ENCODE measurements at regions not wholly inside any gene's neighbourhood (a gene's known extent, or its start where the extent isn't known, plus 50 kb on each side); places are given as distances from the start of the nearest gene placed in this dataset.

GRCh38 chr6:53411451-53411850 lies 62.7 kb upstream of the ELOVL5 start:
- H3K4me3 Mint-ChIP-seq (ENCODE audit: unreplicated experiment), result no peak overlapping the region
- no peak for DNase-seq (ENCODE audit: low spot score)
- H3K36me3 Mint-ChIP-seq (ENCODE audit: low read depth, unreplicated experiment), result no peaks in the 10 kb centered on the region
- no peaks in the 10 kb centered on the region for H3K4me1 Mint-ChIP-seq (ENCODE audit: unreplicated experiment)
- H3K27me3 Mint-ChIP-seq (ENCODE audit: unreplicated experiment), result no peaks in the 10 kb centered on the region
- no peaks in the 10 kb centered on the region for H3K9me3 Mint-ChIP-seq (ENCODE audit: unreplicated experiment)
- no peak overlapping the region for H3K27ac Mint-ChIP-seq (ENCODE audit: unreplicated experiment)
- TF ChIP-seq CTCF (IDR thresholded peaks at IDR 0.05; ENCODE audit: unreplicated experiment), result no peak

GRCh38 chr6:53410508-53411258 lies 61.9 kb upstream of the ELOVL5 start:
- Mint-ChIP-seq H3K27me3 (ENCODE audit: unreplicated experiment) (no peaks in the 10 kb centered on the region), H3K9me3 (ENCODE audit: unreplicated experiment) (no peaks in the 10 kb centered on the region), H3K36me3 (ENCODE audit: low read depth, unreplicated experiment) (no peaks in the 10 kb centered on the region), H3K27ac (ENCODE audit: unreplicated experiment) (no peak overlapping the region), H3K4me3 (ENCODE audit: unreplicated experiment) (no peak overlapping the region), H3K4me1 (ENCODE audit: unreplicated experiment) (no peaks in the 10 kb centered on the region)
- no peak for TF ChIP-seq CTCF (IDR thresholded peaks at IDR 0.05; ENCODE audit: unreplicated experiment)
- peak; percentile 25 for DNase-seq (ENCODE audit: low spot score)

DNA sequence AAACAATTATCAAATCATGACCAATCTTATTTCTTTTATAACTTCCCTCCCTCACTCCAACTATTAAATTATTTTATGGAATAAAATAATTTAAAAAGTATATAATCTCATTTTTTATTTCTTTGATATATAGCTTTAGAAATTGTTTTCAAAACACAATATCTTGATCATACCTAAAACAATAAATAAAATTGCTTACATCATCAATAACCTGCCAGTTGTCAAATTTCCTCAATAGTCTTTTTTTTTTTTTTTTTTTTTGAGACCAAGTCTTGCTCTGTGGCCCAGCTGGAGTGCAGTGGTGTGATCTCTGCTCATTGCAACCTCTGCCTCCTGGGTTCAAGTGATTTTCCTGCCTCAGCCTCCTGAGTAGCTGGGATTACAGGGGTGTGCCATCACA lies 60.1 kb upstream of the ELOVL5 start:
- Mint-ChIP-seq H3K36me3 (ENCODE audit: low read depth, unreplicated experiment) (no peaks in the 10 kb centered on the region), H3K9me3 (ENCODE audit: unreplicated experiment) (no peaks in the 10 kb centered on the region), H3K4me1 (ENCODE audit: unreplicated experiment) (no peaks in the 10 kb centered on the region), H3K27me3 (ENCODE audit: unreplicated experiment) (no peaks in the 10 kb centered on the region), H3K4me3 (ENCODE audit: unreplicated experiment) (no peak overlapping the region), H3K27ac (ENCODE audit: unreplicated experiment) (no peak overlapping the region)
- no peak for TF ChIP-seq CTCF (IDR thresholded peaks at IDR 0.05; ENCODE audit: unreplicated experiment)
- no peak for DNase-seq (ENCODE audit: low spot score)

DNA sequence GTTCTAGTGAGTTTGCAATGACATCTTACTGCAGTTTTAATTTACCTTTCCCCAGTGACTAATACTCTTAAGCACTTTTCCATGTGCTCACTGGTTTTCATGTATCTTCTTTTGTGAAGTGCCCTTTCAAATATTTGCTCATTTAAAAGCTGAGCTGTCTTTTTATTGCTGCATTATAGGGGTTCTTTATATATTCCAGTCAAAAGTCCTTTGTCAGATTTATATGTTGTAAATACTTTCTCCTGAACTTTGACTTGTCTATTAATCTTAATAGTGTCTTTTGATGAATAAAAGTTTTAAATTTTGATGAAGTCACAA lies 50.2 kb upstream of the ELOVL5 start:
- no peak overlapping the region for H3K27ac Mint-ChIP-seq (ENCODE audit: unreplicated experiment)
- TF ChIP-seq CTCF (IDR thresholded peaks at IDR 0.05; ENCODE audit: unreplicated experiment), result no peak
- H3K4me3 Mint-ChIP-seq (ENCODE audit: unreplicated experiment), result no peak overlapping the region
- no peak for DNase-seq (ENCODE audit: low spot score)
- no peaks in the 10 kb centered on the region for H3K4me1 Mint-ChIP-seq (ENCODE audit: unreplicated experiment)
- no peaks in the 10 kb centered on the region for H3K9me3 Mint-ChIP-seq (ENCODE audit: unreplicated experiment)
- H3K36me3 Mint-ChIP-seq (ENCODE audit: low read depth, unreplicated experiment), result no peaks in the 10 kb centered on the region
- H3K27me3 Mint-ChIP-seq (ENCODE audit: unreplicated experiment), result peaks cover 6% of the 10 kb centered on the region

DNA sequence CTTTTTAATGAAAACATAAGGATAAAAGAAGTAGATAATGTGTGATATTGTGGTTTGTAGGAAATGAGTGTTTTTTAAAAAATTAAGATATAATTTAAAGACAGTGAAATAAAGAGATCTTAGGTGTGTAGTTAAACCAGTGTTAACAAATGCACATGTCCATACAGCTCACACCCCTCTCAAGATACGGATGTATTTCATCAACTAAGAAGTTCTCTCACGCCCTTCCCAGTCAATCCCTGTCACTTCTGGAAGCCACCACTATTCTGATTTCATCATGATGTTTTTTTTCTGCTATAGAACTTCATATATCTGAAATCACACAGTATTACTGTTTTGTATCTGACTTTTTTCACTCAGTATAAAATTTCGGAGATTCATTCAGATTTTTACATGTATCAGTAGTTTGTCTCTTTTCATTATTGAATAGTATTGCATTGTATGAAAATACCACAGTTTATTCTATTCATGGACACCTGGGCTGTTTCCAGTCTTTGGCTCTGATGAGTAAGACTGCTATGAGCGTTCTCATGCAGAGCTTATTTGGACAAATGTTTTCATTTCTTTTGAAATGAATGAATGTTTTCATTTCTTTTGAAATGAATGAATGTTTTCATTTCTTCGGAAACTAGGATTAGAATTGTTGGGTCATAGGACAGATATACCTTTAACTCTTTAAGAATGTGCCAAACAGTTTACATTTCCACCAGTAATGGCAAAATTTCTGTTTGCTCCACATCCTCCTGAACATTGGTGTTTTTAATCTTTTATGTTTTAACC lies 49.7 kb upstream of the ELOVL5 start:
- Mint-ChIP-seq H3K4me3 (ENCODE audit: unreplicated experiment) (no peak overlapping the region), H3K9me3 (ENCODE audit: unreplicated experiment) (no peaks in the 10 kb centered on the region), H3K27ac (ENCODE audit: unreplicated experiment) (no peak overlapping the region), H3K27me3 (ENCODE audit: unreplicated experiment) (peaks cover 4% of the 10 kb centered on the region), H3K36me3 (ENCODE audit: low read depth, unreplicated experiment) (no peaks in the 10 kb centered on the region), H3K4me1 (ENCODE audit: unreplicated experiment) (no peaks in the 10 kb centered on the region)
- DNase-seq (ENCODE audit: low spot score), result no peak
- no peak for TF ChIP-seq CTCF (IDR thresholded peaks at IDR 0.05; ENCODE audit: unreplicated experiment)
